ENCODE measurements at regions not wholly inside any gene's neighbourhood (a gene's known extent, or its start where the extent isn't known, plus 50 kb on each side); places are given as distances from the start of the nearest gene placed in this dataset.

DNA sequence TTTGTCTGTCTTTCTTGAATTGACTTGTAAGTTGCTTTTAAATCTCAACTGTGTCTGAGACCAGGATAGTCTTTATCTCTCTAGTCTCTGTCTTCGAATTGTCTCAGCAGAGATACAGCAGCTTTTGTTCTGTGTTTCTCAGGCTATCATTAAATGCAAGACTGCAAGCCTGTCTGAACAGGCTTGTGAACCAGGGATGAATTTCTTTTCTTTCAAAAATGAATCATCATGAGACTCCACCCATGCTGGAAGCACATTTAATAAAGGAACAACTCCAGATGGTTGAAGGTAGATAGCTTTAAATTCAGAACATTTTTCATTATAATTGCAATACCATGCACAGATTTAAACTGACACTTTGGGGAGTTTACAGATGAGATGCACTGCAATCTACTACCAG, 155.9 kb downstream of the SEC23IP start:
- Histone ChIP-seq H3K4me1 (ENCODE audit: insufficient read depth, low read length) (peaks cover 2% of the 10 kb centered on the region; the same call in 1 of the 2 replicates), H3K23ac (ENCODE audit: insufficient read length, low read depth, low read length) (no peak overlapping the region), H3K23me2 (ENCODE audit: insufficient read length, low read depth, low read length, poor library complexity, severe bottlenecking) (no peaks in the 10 kb centered on the region), H2AK5ac (ENCODE audit: insufficient read length, low read length) (no peak overlapping the region), H4K5ac (ENCODE audit: insufficient read length, low read depth, low read length) (no peak overlapping the region), H3K18ac (ENCODE audit: insufficient read length, low read depth, low read length) (no peak overlapping the region), H4K91ac (ENCODE audit: insufficient read length, low read depth, low read length) (no peak overlapping the region), H2BK20ac (ENCODE audit: low read depth, low read length, poor library complexity, severe bottlenecking) (no peak overlapping the region), H3K56ac (ENCODE audit: insufficient read length, low read depth, low read length) (no peak overlapping the region), H3K14ac (ENCODE audit: insufficient read depth, low read length) (no peak overlapping the region), H3K4ac (ENCODE audit: low read depth, low read length) (no peak overlapping the region), H3K27me3 (ENCODE audit: insufficient read depth, low read length) (no peaks in the 10 kb centered on the region), H4K20me1 (ENCODE audit: control insufficient read depth, insufficient read depth, insufficient read length) (no peaks in the 10 kb centered on the region), H3K79me2 (ENCODE audit: insufficient read depth, low read length) (no peaks in the 10 kb centered on the region), H2AFZ (ENCODE audit: low read length) (no peak overlapping the region), H3K27ac (ENCODE audit: insufficient read length, low read depth, low read length) (no peak overlapping the region), H3K79me1 (ENCODE audit: insufficient read depth, low read depth, low read length, poor library complexity, severe bottlenecking) (no peaks in the 10 kb centered on the region), H3K9ac (ENCODE audit: extremely low read depth, insufficient read length, low read length) (no peak overlapping the region), H2BK120ac (ENCODE audit: low read depth, low read length, poor library complexity, severe bottlenecking) (no peak overlapping the region), H3K9me3 (ENCODE audit: control insufficient read depth, low read depth, low read length) (no peaks in the 10 kb centered on the region), H3K4me2 (ENCODE audit: insufficient read depth, insufficient read length, low read length) (no peak overlapping the region), H2BK5ac (ENCODE audit: insufficient read length, low read length) (no peak overlapping the region), H2BK15ac (ENCODE audit: low read depth, low read length) (no peak overlapping the region), H3T11ph (ENCODE audit: low read length) (no peak overlapping the region), H2BK12ac (ENCODE audit: insufficient read length, low read depth, low read length) (no peak overlapping the region), H4K8ac (replicated peaks; ENCODE audit: insufficient read length, low read depth, low read length) (no peak overlapping the region)
- DNase-seq = no peak
- Mint-ChIP-seq H3K27me3 (ENCODE audit: low read depth) (no peaks in the 10 kb centered on the region), H3K9me3 (peaks cover 2% of the 10 kb centered on the region in 2 experiments; a peak in 2 of 5 replicates), H3K4me1 (peaks cover 15 to 20% of the 10 kb centered on the region in 2 experiments), H3K36me3 (ENCODE audit: insufficient read depth in 1 of 3, low read depth in 3 of 3) (no peaks in the 10 kb centered on the region), H3K27ac (no peak overlapping the region), H3K4me3 (no peak overlapping the region)
- no CpG with 5 or more reads among the region's 1 CpG for WGBS (ENCODE audit: extremely low coverage, insufficient read length, low lambda C conversion rate)
- TF ChIP-seq, protein P1, sequence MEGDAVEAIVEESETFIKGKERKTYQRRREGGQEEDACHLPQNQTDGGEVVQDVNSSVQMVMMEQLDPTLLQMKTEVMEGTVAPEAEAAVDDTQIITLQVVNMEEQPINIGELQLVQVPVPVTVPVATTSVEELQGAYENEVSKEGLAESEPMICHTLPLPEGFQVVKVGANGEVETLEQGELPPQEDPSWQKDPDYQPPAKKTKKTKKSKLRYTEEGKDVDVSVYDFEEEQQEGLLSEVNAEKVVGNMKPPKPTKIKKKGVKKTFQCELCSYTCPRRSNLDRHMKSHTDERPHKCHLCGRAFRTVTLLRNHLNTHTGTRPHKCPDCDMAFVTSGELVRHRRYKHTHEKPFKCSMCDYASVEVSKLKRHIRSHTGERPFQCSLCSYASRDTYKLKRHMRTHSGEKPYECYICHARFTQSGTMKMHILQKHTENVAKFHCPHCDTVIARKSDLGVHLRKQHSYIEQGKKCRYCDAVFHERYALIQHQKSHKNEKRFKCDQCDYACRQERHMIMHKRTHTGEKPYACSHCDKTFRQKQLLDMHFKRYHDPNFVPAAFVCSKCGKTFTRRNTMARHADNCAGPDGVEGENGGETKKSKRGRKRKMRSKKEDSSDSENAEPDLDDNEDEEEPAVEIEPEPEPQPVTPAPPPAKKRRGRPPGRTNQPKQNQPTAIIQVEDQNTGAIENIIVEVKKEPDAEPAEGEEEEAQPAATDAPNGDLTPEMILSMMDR (conservative IDR thresholded peaks at IDR 0.05) = no peak

Data from H9 (cell line).